Muscle layer of duodenum (tissue), 2 donors: ENCODE measurements at regions not wholly inside any gene's neighbourhood (a gene's known extent, or its start where the extent isn't known, plus 50 kb on each side); places are given as distances from the start of the nearest gene placed in this dataset.
"Not testable (repeated sequence)": the region's sequence is repeated elsewhere in the genome, so short reads cannot be mapped to it uniquely, and the experiment has no call there.

Source experiments
- H3K27ac ChIP-seq: one replicate; pipeline ENCODE4 v1.7.0; 2013; ENCODE audit warnings: mild to moderate bottlenecking, low read length
- H3K27me3 ChIP-seq: one replicate; pipeline ENCODE4 v1.7.0; 2013; ENCODE audit warnings: low read depth, mild to moderate bottlenecking, control low read depth, low read length
- H3K36me3 ChIP-seq, 2 donors: one replicate each; pipeline ENCODE4 v1.7.0; 2013; ENCODE audit warnings: low read length in 2 of 2, control low read depth in 1 of 2, mild to moderate bottlenecking in 1 of 2; ENCODE audit not compliant: insufficient read depth in 2 of 2, control insufficient read depth in 1 of 2
- H3K4me1 ChIP-seq, 2 donors: one replicate each; pipeline ENCODE4 v1.7.0; 2013; ENCODE audit warnings: low read length in 2 of 2, mild to moderate bottlenecking in 2 of 2, control low read depth in 1 of 2, moderate library complexity in 1 of 2; ENCODE audit not compliant: insufficient read depth in 2 of 2, control insufficient read depth in 1 of 2
- H3K4me3 ChIP-seq, 2 donors: one replicate each; pipeline ENCODE4 v1.7.0; 2013; ENCODE audit warnings: low read length in 2 of 2, low read depth in 1 of 2, mild to moderate bottlenecking in 1 of 2
- H3K9me3 ChIP-seq, 2 donors: one replicate each; pipeline ENCODE4 v1.7.0; 2013; ENCODE audit warnings: low read length in 2 of 2, control low read depth in 1 of 2, mild to moderate bottlenecking in 1 of 2; ENCODE audit not compliant: control insufficient read depth in 1 of 2
- donor health status: healthy.

- H3K27me3 ChIP-seq = no peaks in the 10 kb centered on the region
- H3K36me3 ChIP-seq = peaks cover 0 to 14% of the 10 kb centered on the region in 2 donors
- no peaks in the 10 kb centered on the region for H3K9me3 ChIP-seq
- peak overlapping the region; percentile 77 to 83 for H3K4me3 ChIP-seq
- peaks cover 8 to 25% of the 10 kb centered on the region in 2 donors for H3K4me1 ChIP-seq
- peak overlapping the region; percentile 97 for H3K27ac ChIP-seq
These were observed 75.9 kb downstream of the OR2B2 start for GRCh38 chr6:27836141-27836782.

GRCh38 chr6:27834879-27835549, 77.2 kb downstream of the OR2B2 start:
- peaks cover 8 to 24% of the 10 kb centered on the region in 2 donors for H3K4me1 ChIP-seq
- peaks cover 0 to 14% of the 10 kb centered on the region in 2 donors for H3K36me3 ChIP-seq
- H3K27ac ChIP-seq = no peak overlapping the region
- H3K9me3 ChIP-seq = peaks cover 0 to 4% of the 10 kb centered on the region in 2 donors
- no peaks in the 10 kb centered on the region for H3K27me3 ChIP-seq
- H3K4me3 ChIP-seq = no peak overlapping the region

GRCh38 chr6:27834384-27834783, 77.8 kb downstream of the OR2B2 start:
- H3K4me1 ChIP-seq = peaks cover 8 to 18% of the 10 kb centered on the region in 2 donors
- no peak overlapping the region for H3K27ac ChIP-seq
- no peak overlapping the region for H3K4me3 ChIP-seq
- peaks cover 0 to 4% of the 10 kb centered on the region in 2 donors for H3K9me3 ChIP-seq
- no peaks in the 10 kb centered on the region for H3K27me3 ChIP-seq
- H3K36me3 ChIP-seq = peaks cover 0 to 14% of the 10 kb centered on the region in 2 donors

GRCh38 chr6:27831434-27832081, 80.6 kb downstream of the OR2B2 start:
- H3K27me3 ChIP-seq, H3K9me3 ChIP-seq, H3K36me3 ChIP-seq: not testable (repeated sequence)
- peak overlapping the region; percentile 74 for H3K27ac ChIP-seq
- peak overlapping the region; percentile 45 to 49 for H3K4me3 ChIP-seq
- peaks cover 7 to 12% of the 10 kb centered on the region in 2 donors for H3K4me1 ChIP-seq

GRCh38 chr6:27830600-27831433, 81.4 kb downstream of the OR2B2 start:
- H3K36me3 ChIP-seq, H3K9me3 ChIP-seq, H3K4me1 ChIP-seq, H3K27me3 ChIP-seq: not testable (repeated sequence)
- H3K4me3 ChIP-seq = peak overlapping the region; percentile 49 to 78
- H3K27ac ChIP-seq = peak overlapping the region; percentile 92

GRCh38 chr6:27830212-27830599, 82.0 kb downstream of the OR2B2 start:
- Histone ChIP-seq H3K9me3 (peaks cover 0 to 4% of the 10 kb centered on the region in 2 donors), H3K36me3 (peaks cover 0 to 7% of the 10 kb centered on the region in 2 donors), H3K27ac (peak overlapping the region; percentile 92), H3K4me3 (peak overlapping the region; percentile 49 to 78), H3K4me1 (peaks cover under 1 to 7% of the 10 kb centered on the region in 2 donors), H3K27me3 (no peaks in the 10 kb centered on the region)

GRCh38 chr6:27829453-27830211, 82.6 kb downstream of the OR2B2 start:
- Histone ChIP-seq H3K36me3 (peaks cover 0 to 7% of the 10 kb centered on the region in 2 donors), H3K27ac (peak overlapping the region; percentile 92), H3K9me3 (peaks cover 0 to 5% of the 10 kb centered on the region in 2 donors), H3K4me1 (peaks cover 4 to 5% of the 10 kb centered on the region in 2 donors), H3K4me3 (peak overlapping the region in 1 of 2 donors; percentile 9), H3K27me3 (no peaks in the 10 kb centered on the region)

GRCh38 chr6:27827477-27827876, 84.7 kb downstream of the OR2B2 start:
- not testable (repeated sequence) for H3K27me3 ChIP-seq, H3K9me3 ChIP-seq, H3K36me3 ChIP-seq, H3K4me3 ChIP-seq, H3K4me1 ChIP-seq, H3K27ac ChIP-seq

- H3K27ac ChIP-seq, H3K27me3 ChIP-seq, H3K36me3 ChIP-seq, H3K4me1 ChIP-seq, H3K4me3 ChIP-seq, H3K9me3 ChIP-seq: not testable (repeated sequence)
These were observed 85.6 kb downstream of the OR2B2 start for GRCh38 chr6:27826612-27826985.

GRCh38 chr6:27825848-27826611, 86.2 kb downstream of the OR2B2 start:
- H3K9me3 ChIP-seq, H3K36me3 ChIP-seq, H3K4me1 ChIP-seq, H3K27me3 ChIP-seq, H3K4me3 ChIP-seq, H3K27ac ChIP-seq: not testable (repeated sequence)
